ENCODE measurements at regions not wholly inside any gene's neighbourhood (a gene's known extent, or its start where the extent isn't known, plus 50 kb on each side); places are given as distances from the start of the nearest gene placed in this dataset.

DNA sequence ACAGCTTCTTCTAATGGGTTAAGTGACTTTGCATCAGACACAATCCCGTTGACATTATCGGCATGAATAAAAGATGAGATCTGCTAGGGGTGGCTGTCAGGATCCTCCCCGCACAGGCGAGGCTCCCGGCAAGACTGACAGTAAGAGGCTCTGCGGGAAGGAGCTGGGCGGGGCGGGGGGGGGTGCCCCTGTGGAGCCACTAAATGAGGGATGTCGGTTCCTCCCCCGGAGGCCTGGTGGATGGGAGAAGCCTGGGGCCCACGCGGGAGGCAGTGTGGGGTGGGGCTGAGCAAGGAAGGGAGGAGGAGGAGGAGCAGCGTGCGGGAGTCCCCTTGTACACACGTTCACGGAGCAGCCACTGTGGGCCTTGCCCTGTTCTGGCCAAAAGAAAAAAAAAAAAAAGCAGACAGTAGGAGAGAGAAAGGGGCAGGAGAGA is 190.9 kb upstream of the GSE1 start:
- TF ChIP-seq, protein P1, sequence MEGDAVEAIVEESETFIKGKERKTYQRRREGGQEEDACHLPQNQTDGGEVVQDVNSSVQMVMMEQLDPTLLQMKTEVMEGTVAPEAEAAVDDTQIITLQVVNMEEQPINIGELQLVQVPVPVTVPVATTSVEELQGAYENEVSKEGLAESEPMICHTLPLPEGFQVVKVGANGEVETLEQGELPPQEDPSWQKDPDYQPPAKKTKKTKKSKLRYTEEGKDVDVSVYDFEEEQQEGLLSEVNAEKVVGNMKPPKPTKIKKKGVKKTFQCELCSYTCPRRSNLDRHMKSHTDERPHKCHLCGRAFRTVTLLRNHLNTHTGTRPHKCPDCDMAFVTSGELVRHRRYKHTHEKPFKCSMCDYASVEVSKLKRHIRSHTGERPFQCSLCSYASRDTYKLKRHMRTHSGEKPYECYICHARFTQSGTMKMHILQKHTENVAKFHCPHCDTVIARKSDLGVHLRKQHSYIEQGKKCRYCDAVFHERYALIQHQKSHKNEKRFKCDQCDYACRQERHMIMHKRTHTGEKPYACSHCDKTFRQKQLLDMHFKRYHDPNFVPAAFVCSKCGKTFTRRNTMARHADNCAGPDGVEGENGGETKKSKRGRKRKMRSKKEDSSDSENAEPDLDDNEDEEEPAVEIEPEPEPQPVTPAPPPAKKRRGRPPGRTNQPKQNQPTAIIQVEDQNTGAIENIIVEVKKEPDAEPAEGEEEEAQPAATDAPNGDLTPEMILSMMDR (IDR thresholded peaks at IDR 0.05), result no peak
- TF ChIP-seq POLR2A (IDR thresholded peaks at IDR 0.05), result no peak
- TF ChIP-seq EP300 (IDR thresholded peaks at IDR 0.05; ENCODE audit: low read depth), result no peak
